Activated T-cell treated with anti-CD3 and anti-CD28 coated beads, Interleukin-2, amount 50 U/mL, for 72 hours (primary cell): ENCODE measurements at regions not wholly inside any gene's neighbourhood (a gene's known extent, or its start where the extent isn't known, plus 50 kb on each side); places are given as distances from the start of the nearest gene placed in this dataset.

Experiments
- ATAC-seq, 2 donors: fragments of 150-1000 bp; cut with Tn5 transposase; replicated peaks in 1 of 2; 2 replicates each; pipeline ENCODE4 v1.10.0; 2021; ENCODE audit warnings: moderate library complexity in 2 of 2, mild to moderate bottlenecking in 1 of 2
- DNase-seq, 2 donors: peaks; one replicate each; pipeline ENCODE4 v3.0.0; 2021 to 2022; ENCODE audit warnings: mixed read lengths in 1 of 2
- H3K27ac Mint-ChIP-seq: one replicate; pipeline ENCODE4 v1.8.0; 2022; ENCODE audit warnings: mild to moderate bottlenecking, moderate library complexity, mixed read lengths
- H3K27me3 Mint-ChIP-seq: one replicate; pipeline ENCODE4 v1.8.0; 2022; ENCODE audit warnings: low read depth, mixed read lengths
- H3K36me3 Mint-ChIP-seq, 2 donors: one replicate each; pipeline ENCODE4 v1.8.0; 2022; ENCODE audit warnings: mixed read lengths in 2 of 2, mild to moderate bottlenecking in 1 of 2; ENCODE audit not compliant: insufficient read depth in 2 of 2
- H3K4me1 Mint-ChIP-seq: one replicate; pipeline ENCODE4 v1.8.0; 2022; ENCODE audit warnings: low read depth, mixed read lengths
- H3K4me3 Mint-ChIP-seq, 2 donors: one replicate each; pipeline ENCODE4 v1.8.0; 2022; ENCODE audit warnings: mild to moderate bottlenecking in 2 of 2, mixed read lengths in 2 of 2, moderate library complexity in 2 of 2
- H3K9me3 Mint-ChIP-seq, 2 donors: one replicate each; pipeline ENCODE4 v1.8.0; 2022; ENCODE audit warnings: mixed read lengths in 2 of 2

DNA sequence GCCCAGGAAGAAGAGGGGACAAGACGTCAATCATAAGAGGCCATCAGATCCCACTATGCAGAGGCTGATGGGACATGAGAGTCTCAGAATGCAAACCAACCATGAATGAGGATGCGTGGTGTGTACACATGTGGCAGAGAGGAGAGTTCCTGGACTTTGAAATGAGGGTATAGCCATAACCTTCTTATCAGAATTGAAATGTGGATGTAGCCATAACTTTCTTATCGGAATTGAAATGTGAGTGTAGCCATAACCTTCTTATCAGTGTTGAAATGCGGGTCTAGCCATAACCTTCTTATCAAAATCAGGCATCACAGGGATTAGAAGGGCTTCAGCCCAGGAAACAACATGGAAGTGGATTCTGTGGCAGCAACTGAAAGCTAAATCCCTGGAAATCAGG, 415.5 kb upstream of the FAT1 start:
- H3K4me3 Mint-ChIP-seq = no peak overlapping the region
- H3K4me1 Mint-ChIP-seq = no peaks in the 10 kb centered on the region
- peaks cover 0 to 2% of the 10 kb centered on the region in 2 donors for H3K36me3 Mint-ChIP-seq
- H3K9me3 Mint-ChIP-seq = peaks cover 2 to 8% of the 10 kb centered on the region in 2 donors
- no peaks in the 10 kb centered on the region for H3K27me3 Mint-ChIP-seq
- no peak overlapping the region for H3K27ac Mint-ChIP-seq
- ATAC-seq (no peak), DNase-seq (no peak)

DNA sequence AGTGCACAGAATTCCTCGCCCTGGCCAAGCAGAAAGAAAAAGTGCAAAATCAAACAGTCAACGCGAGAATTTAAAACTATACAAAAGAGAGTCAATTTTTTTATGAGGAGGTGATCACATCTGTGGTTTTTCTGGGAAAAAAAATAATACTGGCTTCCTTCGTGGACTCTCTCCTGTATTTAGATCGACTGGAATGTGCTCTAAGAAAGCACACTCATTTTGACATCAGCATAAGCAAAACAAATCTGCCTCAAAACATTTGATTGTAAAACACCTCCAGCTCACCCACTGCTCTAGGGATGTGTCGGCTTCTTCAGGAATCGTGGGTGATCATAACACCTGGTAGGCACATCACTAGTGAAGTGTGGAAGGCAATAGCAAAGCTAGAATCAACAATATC, 417.4 kb upstream of the FAT1 start:
- no peak overlapping the region for H3K27ac Mint-ChIP-seq
- H3K36me3 Mint-ChIP-seq = peaks cover 0 to 2% of the 10 kb centered on the region in 2 donors
- no peak for ATAC-seq
- no peaks in the 10 kb centered on the region for H3K27me3 Mint-ChIP-seq
- DNase-seq = no peak
- peaks cover 2 to 4% of the 10 kb centered on the region in 2 donors for H3K9me3 Mint-ChIP-seq
- H3K4me1 Mint-ChIP-seq = no peaks in the 10 kb centered on the region
- H3K4me3 Mint-ChIP-seq = no peak overlapping the region

DNA sequence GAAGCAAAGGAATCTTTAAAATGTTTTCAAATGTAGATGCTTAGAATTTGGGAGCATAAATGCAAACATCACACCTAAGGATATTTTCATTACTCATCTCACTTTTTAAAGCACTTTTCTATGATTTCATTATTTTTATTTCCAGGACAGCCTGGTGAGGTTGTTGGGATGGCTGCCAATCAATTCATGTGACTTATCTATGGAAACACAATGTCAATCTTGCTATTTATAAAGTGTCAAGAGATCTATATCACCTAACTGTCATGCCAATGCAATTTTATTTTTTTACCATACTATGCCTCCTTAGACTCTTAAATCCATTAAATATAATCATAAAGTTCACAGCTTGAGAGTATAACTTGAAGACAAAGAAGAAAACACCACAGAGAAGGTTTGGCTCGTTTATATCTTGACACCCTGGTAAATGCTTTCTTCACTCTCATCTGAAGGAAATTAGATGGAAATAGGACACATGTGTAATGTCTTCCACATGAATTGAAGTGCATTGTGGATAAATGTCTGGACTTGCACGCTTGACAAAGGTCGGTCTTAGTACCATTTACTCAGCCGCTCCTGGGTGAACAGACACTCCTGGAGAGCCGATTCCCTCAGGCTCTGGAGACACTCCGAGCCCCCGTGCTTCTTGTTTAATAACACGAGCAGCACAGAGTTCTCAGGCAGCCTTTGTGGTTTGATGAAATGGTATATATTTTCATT, 425.7 kb upstream of the FAT1 start:
- Mint-ChIP-seq H3K27ac (no peak overlapping the region), H3K4me3 (no peak overlapping the region), H3K9me3 (peaks cover 3 to 14% of the 10 kb centered on the region in 2 donors), H3K36me3 (peaks cover 0 to 3% of the 10 kb centered on the region in 2 donors), H3K4me1 (no peaks in the 10 kb centered on the region), H3K27me3 (no peaks in the 10 kb centered on the region)
- no peak for ATAC-seq
- DNase-seq = no peak

DNA sequence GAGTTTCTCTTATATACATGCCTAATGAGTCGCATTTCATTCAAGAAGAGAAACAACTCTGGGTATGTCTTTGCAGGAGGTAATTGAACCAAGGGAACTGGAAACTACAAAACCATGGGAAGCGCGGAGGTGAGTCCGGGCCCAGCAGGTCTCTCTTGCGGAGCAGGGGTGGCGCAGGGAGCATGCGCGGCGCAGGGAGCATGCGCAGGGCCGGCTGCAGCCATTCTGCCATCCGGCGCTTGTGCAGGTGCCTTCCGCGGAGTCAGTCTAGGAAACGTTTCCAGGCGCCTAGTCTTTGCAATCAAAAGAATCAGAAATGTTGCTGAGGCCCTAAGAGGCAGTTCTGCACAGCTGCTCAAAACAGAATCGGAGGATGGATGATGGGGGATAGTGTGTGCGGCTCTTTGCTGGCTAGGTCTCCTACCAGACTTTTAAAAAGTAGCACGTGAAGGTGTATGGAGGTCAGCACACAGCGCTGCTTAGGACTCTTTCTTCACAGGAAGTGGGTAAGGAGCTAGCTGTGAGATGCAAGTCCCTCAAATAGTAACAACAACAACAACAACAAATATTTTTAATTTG, 433.8 kb upstream of the FAT1 start:
- ATAC-seq (no peak), DNase-seq (no peak)
- Mint-ChIP-seq H3K27ac (no peak overlapping the region), H3K36me3 (peaks cover 0 to 2% of the 10 kb centered on the region in 2 donors), H3K4me1 (no peaks in the 10 kb centered on the region), H3K9me3 (peaks cover 2 to 16% of the 10 kb centered on the region in 2 donors), H3K27me3 (no peaks in the 10 kb centered on the region), H3K4me3 (no peak overlapping the region)

DNA sequence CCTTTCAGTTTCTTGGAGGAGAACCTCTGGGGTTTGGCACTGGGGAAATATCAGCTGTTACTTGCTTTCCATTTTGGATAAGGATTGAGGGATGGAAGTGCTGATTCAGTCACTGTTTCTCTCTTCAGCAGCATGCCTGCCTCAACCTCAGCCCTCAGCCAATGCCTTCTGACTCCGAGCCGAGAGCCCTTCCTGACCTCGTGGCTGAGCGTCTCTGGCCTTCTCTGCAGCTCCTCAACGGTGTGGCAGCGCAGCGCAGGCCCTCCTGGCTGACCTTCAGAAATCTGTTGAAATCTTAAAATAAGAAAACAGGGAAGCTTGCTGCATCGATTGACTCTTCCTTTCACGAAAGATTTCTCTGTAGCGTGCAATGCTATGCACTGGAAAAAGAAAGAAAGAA, 434.3 kb upstream of the FAT1 start:
- no peak overlapping the region for H3K4me3 Mint-ChIP-seq
- no peaks in the 10 kb centered on the region for H3K4me1 Mint-ChIP-seq
- peaks cover 0 to 2% of the 10 kb centered on the region in 2 donors for H3K36me3 Mint-ChIP-seq
- ATAC-seq (no peak), DNase-seq (no peak)
- H3K27me3 Mint-ChIP-seq = no peaks in the 10 kb centered on the region
- H3K9me3 Mint-ChIP-seq = peaks cover 2 to 16% of the 10 kb centered on the region in 2 donors
- H3K27ac Mint-ChIP-seq = no peak overlapping the region

DNA sequence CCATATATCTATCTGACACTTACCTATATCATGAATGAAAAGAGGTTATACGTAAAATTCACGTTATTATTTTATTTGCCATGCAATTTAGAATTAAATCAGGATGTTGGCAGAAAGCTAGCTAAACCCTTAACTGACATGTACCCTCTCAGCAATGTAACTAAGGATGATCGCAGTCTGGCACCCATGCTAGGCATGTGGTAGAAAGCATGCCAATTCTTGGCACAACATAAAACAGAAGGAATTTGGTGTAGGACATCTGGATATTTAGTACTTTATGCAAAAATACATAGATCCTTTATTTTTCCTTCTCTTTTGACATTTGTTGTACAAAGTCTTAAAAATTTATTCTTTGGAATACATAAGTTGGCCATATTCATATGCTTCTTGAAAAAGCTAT, 436.8 kb upstream of the FAT1 start:
- H3K27ac Mint-ChIP-seq = no peak overlapping the region
- no peaks in the 10 kb centered on the region for H3K27me3 Mint-ChIP-seq
- H3K36me3 Mint-ChIP-seq = peaks cover 0 to 2% of the 10 kb centered on the region in 2 donors
- H3K4me3 Mint-ChIP-seq = no peak overlapping the region
- DNase-seq = no peak
- H3K9me3 Mint-ChIP-seq = peaks cover 2 to 8% of the 10 kb centered on the region in 2 donors
- ATAC-seq = no peak
- no peaks in the 10 kb centered on the region for H3K4me1 Mint-ChIP-seq

DNA sequence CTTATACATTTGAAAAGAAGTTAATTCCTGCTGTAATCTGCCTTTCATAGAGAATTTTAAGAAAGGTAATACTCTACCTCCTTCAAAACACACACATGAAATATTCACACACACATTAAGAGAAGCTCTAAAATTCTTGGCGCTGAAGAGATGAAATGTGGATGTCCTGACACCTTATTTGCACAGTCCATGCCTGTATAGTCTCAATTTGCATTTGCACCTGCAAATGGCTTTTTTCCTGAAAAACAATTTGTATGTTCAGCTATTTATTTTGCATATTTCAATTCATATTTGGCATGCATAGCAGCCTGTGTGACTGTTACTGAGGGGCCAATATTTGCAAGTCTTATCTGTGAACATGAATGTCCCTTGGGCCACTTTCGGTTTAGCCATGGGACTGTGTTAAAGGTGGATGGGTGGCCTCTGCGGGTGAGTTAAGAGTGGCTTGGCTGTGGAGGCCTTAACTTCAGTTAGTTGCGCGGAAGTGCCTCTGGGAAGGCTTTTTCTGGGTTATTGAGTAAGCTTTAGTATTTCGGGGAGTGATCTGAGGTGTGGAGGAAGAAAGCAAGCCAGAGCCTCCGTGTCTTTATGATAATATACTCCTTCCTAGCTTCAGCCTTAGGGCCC, 443.3 kb upstream of the FAT1 start:
- no peak overlapping the region for H3K27ac Mint-ChIP-seq
- DNase-seq (no peak), ATAC-seq (no peak)
- H3K36me3 Mint-ChIP-seq = no peaks in the 10 kb centered on the region
- H3K27me3 Mint-ChIP-seq = no peaks in the 10 kb centered on the region
- peaks cover 2% of the 10 kb centered on the region in 2 donors for H3K9me3 Mint-ChIP-seq
- no peaks in the 10 kb centered on the region for H3K4me1 Mint-ChIP-seq
- no peak overlapping the region for H3K4me3 Mint-ChIP-seq

DNA sequence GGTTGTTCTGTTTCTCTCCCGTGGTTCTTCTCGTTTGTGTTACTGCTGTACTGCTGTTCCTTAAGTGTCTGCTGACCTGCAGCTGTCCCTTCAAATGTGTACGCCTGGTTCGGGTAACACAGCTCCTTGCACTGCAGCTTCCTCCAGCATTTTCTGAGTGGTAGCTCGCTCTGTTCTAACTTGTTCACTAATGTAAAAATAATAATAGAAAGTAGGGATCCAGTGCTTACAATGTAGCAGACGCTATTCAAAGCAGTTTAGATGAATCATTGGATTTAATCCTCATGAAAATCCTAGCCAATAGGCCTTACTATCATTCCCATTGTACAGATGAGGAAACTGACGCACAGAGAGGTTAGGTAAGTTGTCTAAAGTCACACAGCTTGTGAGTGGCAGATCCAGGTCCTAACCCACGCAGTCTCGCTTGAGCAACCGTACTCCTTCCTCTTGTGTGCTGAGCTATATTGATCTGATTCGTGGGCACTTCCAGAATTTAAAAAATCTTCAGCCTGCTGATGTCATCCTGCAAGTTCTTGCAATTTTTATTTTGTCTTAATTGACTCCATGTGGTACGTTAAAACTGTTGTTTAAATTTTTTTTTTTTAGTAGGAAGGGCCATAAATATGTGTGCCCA, 448.2 kb upstream of the FAT1 start:
- Mint-ChIP-seq H3K27me3 (no peaks in the 10 kb centered on the region), H3K27ac (no peak overlapping the region), H3K4me1 (no peaks in the 10 kb centered on the region), H3K9me3 (peaks cover 12 to 15% of the 10 kb centered on the region in 2 donors), H3K4me3 (no peak overlapping the region), H3K36me3 (no peaks in the 10 kb centered on the region)
- DNase-seq (no peak), ATAC-seq (no peak)

DNA sequence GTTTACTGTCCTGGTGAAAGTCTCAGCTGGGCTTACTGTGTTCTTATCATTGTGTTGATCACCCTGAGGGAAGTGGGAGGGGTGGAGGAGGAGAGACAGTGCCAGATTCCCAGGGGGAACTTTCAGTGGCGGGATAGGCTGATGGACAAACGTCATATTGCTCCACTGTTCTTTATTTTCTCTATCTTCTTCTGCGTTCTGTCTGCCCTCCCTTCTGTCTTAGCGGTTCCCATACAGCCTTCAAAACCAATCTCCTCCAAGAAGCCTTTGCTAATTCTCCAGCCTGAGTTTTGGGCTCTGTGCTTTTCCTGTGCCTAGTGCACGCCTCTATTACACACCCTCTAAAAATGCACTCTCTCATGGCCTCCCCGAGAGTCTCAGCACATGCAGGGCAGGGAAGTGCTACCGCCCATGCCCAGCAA, 448.7 kb upstream of the FAT1 start:
- H3K27ac Mint-ChIP-seq = no peak overlapping the region
- H3K4me3 Mint-ChIP-seq = no peak overlapping the region
- no peak for DNase-seq

DNA sequence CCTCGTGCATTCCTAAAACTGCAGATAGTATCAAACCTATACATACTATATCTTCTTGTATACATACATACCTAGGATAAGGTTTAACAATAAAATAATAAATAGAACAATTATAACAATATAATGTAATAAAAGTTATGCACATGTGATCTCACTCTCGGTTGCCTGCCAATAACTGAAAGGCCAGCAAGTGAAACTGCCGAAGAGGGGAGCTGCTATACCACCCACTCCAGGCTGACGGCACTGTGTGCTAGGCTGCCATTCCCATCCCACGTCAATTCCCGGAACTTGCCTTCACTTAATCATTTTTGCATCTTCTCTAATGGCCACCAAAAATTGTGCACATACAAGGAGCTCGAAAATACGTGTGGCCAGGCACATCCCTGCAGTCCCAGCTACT, 451.1 kb upstream of the FAT1 start:
- Mint-ChIP-seq H3K36me3 (no peaks in the 10 kb centered on the region), H3K4me1 (no peaks in the 10 kb centered on the region), H3K27me3 (no peaks in the 10 kb centered on the region), H3K4me3 (no peak overlapping the region), H3K27ac (peak overlapping the region; percentile 24), H3K9me3 (peaks cover 11 to 15% of the 10 kb centered on the region in 2 donors)
- DNase-seq (no peak), ATAC-seq (no peak)

More for the DNA sequence above, 448.7 kb upstream of the FAT1 start:
- Mint-ChIP-seq H3K4me1 (no peaks in the 10 kb centered on the region), H3K9me3 (peaks cover 12 to 15% of the 10 kb centered on the region in 2 donors), H3K27me3 (no peaks in the 10 kb centered on the region), H3K36me3 (no peaks in the 10 kb centered on the region)
- ATAC-seq = no peak

DNA sequence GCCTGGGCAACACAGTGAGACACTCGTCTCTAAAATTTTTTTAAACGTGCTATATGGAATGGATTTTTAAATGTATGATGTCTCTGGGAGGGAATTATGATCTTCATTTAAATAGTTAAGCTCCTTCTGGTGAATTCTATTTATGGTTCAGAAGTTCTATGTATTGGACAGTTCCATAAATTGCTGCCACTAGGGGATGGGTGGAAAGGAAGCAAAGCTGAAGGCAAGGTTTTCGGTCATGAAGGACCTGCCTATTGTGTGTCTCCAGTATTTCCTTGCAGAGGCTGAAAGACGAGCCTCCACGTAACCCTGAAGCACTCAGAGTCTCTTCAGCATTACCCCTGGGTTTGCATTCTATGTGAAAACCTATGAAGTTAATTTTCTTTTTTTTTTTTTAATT, 451.5 kb upstream of the FAT1 start:
- Mint-ChIP-seq H3K27ac (no peak overlapping the region), H3K27me3 (no peaks in the 10 kb centered on the region), H3K4me3 (no peak overlapping the region), H3K4me1 (no peaks in the 10 kb centered on the region), H3K36me3 (no peaks in the 10 kb centered on the region), H3K9me3 (peaks cover 11 to 15% of the 10 kb centered on the region in 2 donors)
- ATAC-seq = no peak
- no peak for DNase-seq

DNA sequence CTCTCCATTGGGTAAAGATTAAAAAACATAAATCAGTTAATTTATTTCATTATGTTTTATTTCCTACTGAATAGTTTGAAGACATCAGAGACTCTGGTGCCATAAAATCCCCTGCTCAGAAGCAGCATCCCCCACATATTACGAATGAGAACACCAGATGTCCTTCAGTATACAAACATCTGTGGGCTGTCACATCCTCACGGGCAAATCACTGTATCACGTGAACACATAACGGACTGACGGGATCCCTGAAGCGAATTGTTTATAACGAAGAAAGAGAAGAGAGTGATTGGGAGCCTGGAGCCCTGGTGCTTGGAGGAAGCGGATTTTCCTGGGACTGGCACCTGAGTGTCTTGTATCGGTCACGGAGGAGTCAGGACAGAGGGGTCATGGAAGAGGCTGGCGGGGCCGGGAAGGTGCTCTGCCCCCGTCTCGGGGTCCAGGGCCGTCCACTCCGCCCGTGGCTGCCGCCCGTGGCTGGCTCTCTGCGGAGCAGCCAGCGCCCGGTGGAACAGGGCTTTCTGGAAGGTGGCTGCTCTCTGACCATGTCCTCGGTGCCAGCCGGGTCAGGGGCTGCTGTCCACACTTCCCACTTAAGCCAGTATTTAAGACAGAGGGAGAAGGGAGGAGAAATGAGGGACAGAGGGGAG, 452.7 kb upstream of the FAT1 start:
- Mint-ChIP-seq H3K4me1 (no peaks in the 10 kb centered on the region), H3K27me3 (no peaks in the 10 kb centered on the region), H3K4me3 (no peak overlapping the region), H3K9me3 (peaks cover 11 to 15% of the 10 kb centered on the region in 2 donors), H3K36me3 (no peaks in the 10 kb centered on the region), H3K27ac (no peak overlapping the region)
- no peak for ATAC-seq
- DNase-seq = no peak

DNA sequence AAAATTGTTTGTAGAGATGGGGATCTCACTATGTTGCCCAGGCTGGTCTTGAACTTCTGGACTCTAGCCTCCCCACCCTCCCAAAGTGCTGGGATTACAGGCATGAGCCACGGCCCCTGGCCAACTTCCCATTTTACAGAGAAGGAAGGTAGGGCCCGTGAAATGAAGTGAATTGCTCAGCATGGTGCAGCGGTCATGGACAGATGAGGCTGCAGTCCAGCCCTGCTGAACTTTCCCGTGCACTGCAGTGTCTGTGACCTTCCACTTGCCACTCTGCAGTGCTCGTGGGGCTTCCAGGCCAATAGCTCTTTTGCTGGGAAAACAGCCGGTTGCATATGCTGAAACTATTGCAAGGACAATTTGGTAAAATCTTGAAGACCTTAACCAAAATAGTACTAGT, 454.4 kb upstream of the FAT1 start:
- ATAC-seq = no peak

More for the DNA sequence above, 454.4 kb upstream of the FAT1 start:
- Mint-ChIP-seq H3K4me3 (no peak overlapping the region), H3K4me1 (no peaks in the 10 kb centered on the region), H3K9me3 (peaks cover 9 to 12% of the 10 kb centered on the region in 2 donors), H3K36me3 (no peaks in the 10 kb centered on the region), H3K27ac (no peak overlapping the region), H3K27me3 (no peaks in the 10 kb centered on the region)
- no peak for DNase-seq
